Fibroblast of skin of left biceps (primary cell): ENCODE measurements at regions not wholly inside any gene's neighbourhood (a gene's known extent, or its start where the extent isn't known, plus 50 kb on each side); places are given as distances from the start of the nearest gene placed in this dataset.
"Not testable (repeated sequence)": the region's sequence is repeated elsewhere in the genome, so short reads cannot be mapped to it uniquely, and the experiment has no call there.

Experiments
- DNase-seq, 2 experiments: peaks; one replicate each; pipeline ENCODE4 v3.0.0-alpha.2; 2013; ENCODE audit warnings: low read depth in 2 of 2

DNA sequence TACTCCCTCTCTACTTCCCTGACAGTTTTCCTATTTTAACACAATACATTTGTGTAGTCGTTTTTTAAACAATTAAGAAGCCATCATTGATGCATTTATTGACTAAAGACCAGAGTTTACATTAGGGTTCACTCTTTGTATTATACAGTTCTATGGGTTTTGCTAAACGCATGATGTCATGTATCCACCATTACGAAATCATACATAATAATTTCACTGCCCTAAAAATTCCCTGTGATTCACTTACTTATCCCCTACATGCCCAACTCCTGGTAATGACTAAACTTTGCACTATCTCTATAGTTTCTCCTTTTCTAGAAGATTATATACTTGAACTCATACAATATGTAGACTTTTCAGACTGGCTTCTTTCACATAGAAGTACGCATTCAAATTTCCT, 1016.5 kb upstream of the FOXG1 start:
- no peak for DNase-seq

DNA sequence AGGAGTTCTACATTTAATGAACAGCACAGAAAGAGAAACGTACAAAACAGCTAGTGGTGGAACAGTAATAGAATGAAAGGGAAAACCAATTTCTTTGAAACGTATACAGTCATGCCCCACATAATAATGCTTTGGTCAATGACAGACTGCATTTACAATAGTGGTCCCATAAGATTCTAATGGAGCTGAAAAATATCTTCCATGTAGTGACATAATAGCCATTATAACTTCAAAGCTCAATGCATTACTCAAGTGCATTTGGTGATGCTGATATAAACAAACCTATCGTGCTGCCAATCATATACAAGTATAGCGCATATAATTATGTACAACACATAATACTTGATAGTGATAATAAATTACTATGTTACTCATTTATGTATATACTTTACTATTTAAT, 1008.9 kb upstream of the FOXG1 start:
- not testable (repeated sequence) for DNase-seq

DNA sequence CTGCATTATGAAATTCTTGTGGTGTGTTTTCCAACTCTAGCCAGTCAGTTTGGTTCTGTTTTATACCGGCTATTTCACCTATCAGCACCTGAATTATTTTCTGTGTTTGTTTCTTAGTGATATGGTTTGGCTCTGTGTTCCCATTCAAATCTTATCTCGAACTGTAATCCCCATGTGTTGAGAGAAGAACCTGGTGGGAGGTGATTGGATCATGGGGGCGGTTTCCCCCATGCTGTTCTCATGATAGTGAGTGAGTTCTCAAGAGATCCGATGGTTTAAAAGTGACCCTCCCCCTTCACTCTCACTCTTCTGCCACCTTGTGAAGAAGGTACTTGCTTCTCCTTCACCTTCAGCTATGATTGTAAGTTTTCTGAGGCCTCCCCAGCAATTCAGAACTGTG, 1006.2 kb upstream of the FOXG1 start:
- not testable (repeated sequence) for DNase-seq

DNA sequence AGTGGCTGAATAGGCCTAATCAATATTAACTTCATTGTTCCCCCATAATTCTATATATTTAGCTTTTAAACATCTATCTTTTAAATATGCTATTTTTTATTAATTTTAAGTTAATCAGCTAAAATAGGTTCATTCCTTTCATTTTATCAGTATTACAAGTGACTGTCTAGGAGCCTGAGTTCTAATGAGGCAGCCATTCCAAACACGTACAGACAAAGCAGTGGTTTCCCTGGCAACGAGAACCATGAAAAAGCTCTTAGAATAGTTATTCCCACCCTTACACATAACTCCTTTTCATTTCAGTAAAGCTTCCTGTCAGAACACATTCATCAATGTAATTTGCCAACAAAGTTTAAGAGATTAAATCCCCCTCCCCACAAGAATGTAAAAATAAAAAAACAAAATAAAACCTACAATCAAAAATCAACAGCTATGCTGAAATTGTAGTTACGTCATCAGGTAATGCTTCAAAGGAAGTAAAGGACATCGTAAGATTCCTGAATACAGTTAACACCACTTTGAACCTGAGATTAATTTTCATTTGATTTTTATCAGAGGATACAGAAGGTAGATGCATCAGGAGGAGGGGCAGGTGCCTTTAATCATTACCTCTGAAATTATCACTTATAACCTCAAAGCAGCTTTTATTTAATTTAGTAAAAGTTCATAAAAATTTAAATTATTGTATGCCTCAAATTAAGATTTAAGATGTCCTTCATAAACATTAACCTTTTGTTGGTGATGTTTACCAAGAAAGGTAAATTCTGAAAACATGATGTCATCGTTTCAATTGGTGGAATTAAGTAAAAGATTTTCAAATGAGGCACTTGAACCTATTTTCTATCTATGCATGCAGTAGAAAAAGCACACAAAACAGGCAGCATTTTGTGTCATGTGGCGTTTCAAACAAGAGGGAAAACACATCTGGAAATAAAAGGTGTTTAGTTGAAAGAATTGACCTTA, 967.2 kb upstream of the FOXG1 start:
- not testable (repeated sequence) for DNase-seq

GRCh38 chr14:27817746-27818430, 948.7 kb upstream of the FOXG1 start:
- DNase-seq: not testable (repeated sequence)

DNA sequence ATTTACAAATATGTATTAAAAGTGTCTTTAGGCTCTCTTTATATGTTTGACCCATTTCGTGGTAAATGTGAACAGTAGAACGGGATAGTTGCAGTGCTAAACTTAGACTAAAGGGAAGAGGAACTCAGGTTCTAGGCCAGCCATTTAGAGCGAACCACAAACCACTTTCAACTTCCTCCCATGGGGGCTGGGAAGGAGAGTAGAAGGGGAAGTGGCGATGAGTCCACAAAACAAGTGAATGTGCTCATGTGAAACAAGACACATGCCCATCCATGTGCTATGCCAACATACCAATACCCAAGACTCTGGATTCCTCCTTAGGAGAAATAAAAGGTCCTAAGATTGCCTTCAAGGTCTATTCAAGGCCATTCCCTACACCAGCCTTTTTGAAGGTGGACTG, 940.4 kb upstream of the FOXG1 start:
- DNase-seq: not testable (repeated sequence)

- DNase-seq: not testable (repeated sequence)
Observed at GRCh38 chr14:27831978-27832377, 934.6 kb upstream of the FOXG1 start.

DNA sequence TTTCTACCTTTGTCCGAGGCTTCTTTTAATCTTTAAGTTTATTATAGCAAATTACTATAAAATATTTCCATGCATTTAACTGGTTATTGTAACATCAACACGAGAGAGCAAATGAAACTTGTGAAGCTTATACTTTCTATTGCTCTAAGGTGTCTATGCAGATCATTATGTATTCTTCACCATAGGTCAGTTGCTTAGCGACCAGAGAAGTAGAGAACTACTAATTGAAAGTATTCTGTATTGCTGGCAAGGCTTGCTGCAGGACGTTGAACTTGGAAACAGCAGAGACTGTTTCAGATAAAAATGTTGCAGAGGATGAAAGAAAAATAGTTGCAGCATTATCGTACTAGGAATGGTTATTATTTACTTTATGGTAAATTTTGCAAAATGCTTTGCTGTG, 933.6 kb upstream of the FOXG1 start:
- not testable (repeated sequence) for DNase-seq

DNA sequence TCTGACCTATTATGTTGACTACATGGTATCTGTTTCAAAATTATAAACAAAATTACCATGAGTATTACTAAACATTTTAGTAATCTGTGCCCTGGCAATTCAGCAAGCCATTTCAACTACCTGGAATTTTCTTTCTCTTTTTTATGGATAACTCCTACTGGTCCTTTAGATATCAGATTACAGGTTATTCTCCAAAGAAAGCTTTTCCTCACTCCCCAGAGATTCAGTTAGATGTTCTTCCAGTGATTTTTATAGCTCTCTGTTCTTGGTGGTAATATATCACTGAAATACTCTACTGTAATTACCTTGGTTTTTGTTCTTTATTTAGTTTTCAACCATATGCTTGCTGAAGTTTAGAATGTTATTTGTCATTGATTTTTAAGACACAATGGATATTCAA, 930.2 kb upstream of the FOXG1 start:
- no peak for DNase-seq

DNA sequence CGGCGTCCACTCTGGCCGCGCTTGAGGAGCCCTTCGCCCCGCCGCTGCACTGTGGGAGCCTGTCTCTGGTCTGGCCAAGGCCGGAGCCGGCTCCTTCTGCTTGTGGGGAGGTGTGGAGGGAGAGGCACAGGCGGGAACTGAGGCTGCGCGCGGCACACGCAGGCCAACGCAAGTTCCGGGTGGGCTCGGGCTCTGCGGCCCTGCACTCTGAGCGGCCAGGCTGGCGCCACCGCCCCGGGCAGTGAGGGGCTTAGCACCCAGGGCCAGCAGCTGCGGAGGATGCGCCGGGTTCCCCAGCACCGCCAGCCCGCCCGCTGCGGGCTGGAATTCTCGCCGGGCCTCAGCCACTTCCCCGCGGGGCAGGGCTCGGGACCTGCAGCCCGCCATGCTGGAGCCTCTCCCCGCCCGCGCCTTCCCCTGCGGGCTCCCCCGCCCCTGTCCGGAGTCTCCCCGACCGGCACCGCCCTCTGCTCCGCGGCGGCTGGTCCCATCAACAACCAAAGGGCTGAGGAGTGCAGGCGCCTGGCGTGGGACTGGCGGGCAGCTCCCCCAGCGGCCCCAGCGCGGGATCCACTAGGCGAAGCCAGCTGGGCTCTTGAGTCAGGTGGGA, 921.2 kb upstream of the FOXG1 start:
- no peak for DNase-seq

- DNase-seq: no peak
Observed at GRCh38 chr14:27845902-27846301, 920.7 kb upstream of the FOXG1 start.

DNA sequence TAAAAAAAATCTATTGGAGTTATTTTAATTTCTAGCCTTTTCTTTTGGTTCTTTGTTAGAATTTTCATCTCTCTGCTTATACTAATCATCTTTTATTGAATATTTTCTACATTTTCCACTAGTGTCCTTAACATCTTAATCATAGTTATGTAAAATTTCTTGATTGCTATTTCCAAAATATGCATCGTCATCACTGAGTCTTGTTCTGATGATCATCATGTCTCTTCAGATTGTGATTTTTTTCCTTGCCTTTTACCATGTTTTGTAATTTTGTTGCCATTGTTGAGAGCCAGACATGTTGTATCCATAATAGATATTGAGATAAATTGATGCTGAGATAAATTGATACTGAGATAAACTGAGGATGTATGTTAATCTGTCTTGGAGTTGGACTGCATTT, 919.1 kb upstream of the FOXG1 start:
- DNase-seq: not testable (repeated sequence)

DNA sequence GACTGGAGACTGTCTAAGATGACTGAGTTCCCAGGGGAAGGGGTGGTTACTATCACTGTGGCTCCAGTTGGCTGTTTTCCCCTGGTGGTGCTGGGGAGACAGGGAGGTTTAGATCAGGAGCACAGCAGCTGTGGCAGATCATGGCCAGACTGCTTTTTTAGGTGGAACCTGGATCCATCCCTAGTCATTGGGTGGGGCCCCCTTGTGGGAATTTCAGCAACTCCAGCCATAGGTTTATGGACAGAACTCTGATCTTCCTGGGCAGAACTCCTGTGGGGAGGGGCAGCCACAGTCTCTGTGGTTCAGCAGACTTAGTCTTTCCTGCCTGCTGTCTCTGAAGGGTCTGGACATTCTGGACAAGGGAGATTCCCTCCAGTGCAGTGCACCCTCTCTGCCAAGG, 917.4 kb upstream of the FOXG1 start:
- not testable (repeated sequence) for DNase-seq

DNA sequence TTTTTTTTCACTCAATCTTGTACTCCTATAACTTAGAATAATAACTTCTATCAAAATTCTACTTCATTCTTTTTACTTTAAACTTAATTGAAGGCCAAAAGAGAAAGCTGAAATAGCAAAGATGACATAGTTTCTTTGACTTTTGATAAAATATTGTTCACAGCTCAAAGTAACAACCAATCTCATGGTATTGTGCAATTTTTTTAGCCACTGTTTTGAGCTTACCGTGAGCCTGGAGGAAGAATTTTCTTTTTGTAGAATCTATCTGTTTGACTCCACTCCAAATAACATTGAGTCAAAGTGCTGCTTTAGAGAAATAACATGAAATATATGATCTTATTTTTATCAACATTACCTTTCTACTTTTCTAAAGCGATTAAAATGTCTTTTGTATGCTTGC, 903.9 kb upstream of the FOXG1 start:
- DNase-seq: no peak

DNA sequence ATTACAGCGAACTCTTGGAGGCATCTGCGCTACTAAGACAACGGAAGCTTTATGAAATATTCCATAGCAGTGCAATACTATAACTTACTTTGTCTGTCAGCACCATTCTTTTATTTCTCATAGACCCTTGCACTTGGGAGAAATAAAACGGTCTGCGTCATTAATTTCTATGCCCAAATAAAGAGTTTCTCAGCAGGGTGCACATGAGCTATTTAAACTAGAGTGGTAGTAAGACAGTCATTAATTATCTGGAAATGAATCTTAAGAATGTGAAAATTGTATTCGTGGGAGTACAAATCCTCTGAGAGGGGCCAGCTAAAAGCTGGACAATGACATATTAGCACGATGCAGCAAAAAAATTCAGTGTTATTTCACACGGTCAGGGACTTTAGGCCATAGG, 903.4 kb upstream of the FOXG1 start:
- DNase-seq: no peak

GRCh38 chr14:27881063-27881462, 885.5 kb upstream of the FOXG1 start:
- DNase-seq: no peak

- no peak for DNase-seq
Observed at GRCh38 chr14:27881646-27882045, 884.9 kb upstream of the FOXG1 start.

GRCh38 chr14:27886256-27886655, 880.3 kb upstream of the FOXG1 start:
- DNase-seq: no peak

GRCh38 chr14:27890259-27890658, 876.3 kb upstream of the FOXG1 start:
- DNase-seq: no peak

GRCh38 chr14:27908484-27908883, 858.1 kb upstream of the FOXG1 start:
- DNase-seq: not testable (repeated sequence)

DNA sequence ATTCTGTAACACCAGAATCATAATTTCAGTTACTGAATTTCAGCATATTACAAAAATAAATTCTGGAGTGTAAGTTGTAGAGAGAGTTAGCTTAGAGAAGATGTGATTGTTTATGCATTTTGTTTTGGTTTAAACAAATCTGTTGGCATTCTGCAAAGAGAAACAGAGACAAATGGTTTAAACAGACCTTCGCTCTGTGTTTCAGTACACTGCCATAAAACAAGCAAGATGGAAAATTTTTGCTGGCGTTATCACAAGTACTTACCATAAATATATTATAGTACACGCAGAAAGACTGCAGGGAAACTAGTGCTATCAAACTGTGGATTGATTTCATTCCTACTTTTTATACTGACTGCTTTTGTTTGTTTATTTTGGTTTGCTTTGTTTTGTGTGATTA, 850.3 kb upstream of the FOXG1 start:
- DNase-seq: no peak

- DNase-seq: no peak
Observed at GRCh38 chr14:27917896-27918295, 848.7 kb upstream of the FOXG1 start.

DNA sequence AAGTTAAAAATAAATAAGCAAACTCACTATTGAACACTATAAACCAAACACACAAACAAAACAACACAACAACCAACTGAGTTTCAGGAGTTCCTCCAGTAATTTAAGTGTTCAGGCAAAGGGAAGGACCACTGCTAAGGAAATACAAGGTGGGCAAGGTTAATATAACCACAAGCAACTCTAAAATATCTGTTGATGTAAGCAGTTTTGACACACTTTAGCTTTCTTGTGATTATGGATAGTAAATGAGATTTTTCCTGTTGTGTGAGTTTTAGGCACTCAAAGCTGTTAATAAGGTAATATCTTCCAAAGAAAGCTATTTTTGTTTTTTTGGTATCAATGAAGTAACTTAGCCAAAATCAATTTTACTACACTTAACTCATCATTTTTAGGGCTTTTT, 839.1 kb upstream of the FOXG1 start:
- no peak for DNase-seq
